GM12873 (cell line): ENCODE measurements at regions not wholly inside any gene's neighbourhood (a gene's known extent, or its start where the extent isn't known, plus 50 kb on each side); places are given as distances from the start of the nearest gene placed in this dataset.

Experiments
- CTCF ChIP-seq: IDR thresholded peaks from 2 replicates; pipeline ENCODE4 v1.5.1; 2012; ENCODE audit warnings: low read depth, mild to moderate bottlenecking, moderate library complexity, low read length, control low read depth; ENCODE audit not compliant: insufficient read depth; ENCODE audit errors: missing control alignments

DNA sequence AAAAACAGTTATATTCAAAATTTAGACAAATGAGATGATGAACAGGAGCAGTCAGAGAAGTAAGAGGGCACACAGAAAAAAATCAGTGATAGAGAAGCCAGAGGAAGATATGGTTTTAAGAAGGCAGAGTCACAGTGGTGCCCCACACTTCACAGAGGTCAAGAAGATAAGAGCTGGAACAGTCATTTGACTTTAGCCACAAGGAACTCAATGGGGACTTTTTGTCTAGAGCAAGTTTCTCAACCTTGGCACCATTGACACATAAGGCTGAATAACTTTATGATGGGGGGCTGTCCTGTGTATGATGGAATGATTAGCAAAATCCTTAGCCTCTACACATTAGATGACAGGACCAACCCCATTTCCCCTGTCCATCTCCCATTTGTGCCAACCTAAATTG lies 172.8 kb upstream of the PLEKHG7 start:
- no peak for TF ChIP-seq CTCF

- TF ChIP-seq CTCF = no peak
Observed at GRCh38 chr12:92528586-92528985, 174.2 kb upstream of the PLEKHG7 start.

DNA sequence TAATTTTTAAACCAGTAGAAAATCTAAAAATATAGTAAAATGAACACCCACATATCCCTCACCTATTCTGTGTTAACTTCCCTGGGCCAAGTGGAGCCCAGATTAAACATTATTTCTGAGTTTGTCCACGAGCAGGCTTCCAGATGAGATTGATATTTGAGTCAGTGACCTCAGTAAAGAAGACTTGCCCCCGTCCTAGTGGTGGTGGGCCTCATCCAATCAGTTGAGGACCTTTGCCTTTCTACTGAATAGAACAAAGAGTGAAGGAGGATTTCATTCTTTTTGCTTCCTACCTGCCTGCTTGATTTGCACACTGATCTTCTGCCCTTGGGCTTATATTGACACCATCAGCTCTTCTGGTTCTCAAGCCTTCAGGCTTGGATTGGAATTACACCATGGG lies 174.7 kb upstream of the PLEKHG7 start:
- TF ChIP-seq CTCF = no peak

GRCh38 chr12:92524489-92524888 lies 178.3 kb upstream of the PLEKHG7 start:
- no peak for TF ChIP-seq CTCF

DNA sequence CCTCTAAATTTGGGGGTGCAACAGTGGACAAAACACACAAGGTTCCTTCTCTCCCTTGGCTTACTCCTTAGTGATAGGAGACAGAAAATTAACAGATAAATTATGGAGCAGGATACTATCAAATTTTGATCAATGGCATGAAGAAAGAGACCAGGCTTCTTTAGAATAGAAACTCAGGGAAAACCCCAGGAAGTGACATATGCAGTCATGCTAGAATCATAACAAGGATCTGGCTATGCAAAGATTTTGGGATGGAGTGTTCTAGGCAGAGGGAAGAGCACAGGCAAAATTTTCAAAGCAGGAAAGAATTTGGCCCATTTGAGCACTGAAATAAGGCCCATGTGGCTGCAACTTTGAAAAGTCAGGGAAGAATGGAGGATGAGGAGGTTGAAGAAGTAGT lies 182.3 kb upstream of the PLEKHG7 start:
- no peak for TF ChIP-seq CTCF

DNA sequence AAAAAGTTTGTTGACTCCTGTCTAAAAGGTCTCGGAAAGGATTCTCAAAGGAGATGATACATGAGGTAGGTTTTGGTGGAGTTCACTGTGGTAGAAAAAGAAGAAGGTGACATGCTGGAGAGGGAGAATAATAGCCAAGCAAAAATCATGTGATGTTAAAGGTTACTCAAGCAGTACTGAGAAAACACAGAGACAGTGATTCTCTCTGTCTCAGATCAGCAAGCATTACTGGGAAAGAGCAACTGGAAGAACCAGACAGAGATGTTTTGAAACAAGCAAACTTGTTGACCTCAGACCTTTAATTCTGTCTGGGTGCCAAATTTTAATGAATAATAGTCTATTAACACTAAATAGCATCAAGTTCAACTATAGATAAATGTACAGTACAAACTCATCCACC lies 183.5 kb upstream of the PLEKHG7 start:
- no peak for TF ChIP-seq CTCF

DNA sequence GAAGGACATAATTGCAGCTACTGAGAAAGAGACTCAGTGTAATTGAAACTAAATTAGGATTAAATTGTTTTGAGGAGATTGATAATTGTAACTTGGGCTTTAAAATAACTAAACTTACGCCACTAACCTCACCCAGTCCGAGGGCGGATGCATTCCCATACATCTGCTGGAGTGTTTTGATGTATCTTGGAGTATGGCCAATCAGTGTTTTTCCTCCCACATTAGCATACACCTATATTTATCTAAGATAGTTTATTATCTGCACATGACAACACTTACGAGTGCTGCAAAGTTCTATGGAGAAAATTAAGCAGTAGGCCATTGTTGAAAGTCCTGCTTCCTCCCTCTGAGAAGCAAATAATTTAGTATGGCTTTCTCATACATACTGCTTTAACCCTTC lies 184.7 kb upstream of the PLEKHG7 start:
- TF ChIP-seq CTCF = no peak

DNA sequence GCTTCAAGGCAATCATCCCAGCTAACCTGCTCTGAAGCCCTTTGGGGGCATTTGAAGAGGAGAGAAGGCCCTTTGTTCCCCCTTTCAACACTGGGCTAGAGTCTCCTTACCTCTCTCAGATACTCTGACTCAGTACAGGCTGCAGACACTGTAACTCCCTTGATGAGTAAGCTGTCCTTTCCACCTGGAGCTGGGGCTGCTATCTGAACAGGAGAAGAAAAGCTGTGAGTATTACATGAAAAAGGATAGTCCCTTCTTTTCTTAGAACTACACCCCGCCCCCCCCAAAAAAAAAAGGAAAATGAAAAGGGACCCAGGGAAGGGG lies 186.6 kb upstream of the PLEKHG7 start:
- no peak for TF ChIP-seq CTCF
